ENCODE measurements at regions not wholly inside any gene's neighbourhood (a gene's known extent, or its start where the extent isn't known, plus 50 kb on each side); places are given as distances from the start of the nearest gene placed in this dataset.
"Not testable (repeated sequence)": the region's sequence is repeated elsewhere in the genome, so short reads cannot be mapped to it uniquely, and the experiment has no call there.

DNA sequence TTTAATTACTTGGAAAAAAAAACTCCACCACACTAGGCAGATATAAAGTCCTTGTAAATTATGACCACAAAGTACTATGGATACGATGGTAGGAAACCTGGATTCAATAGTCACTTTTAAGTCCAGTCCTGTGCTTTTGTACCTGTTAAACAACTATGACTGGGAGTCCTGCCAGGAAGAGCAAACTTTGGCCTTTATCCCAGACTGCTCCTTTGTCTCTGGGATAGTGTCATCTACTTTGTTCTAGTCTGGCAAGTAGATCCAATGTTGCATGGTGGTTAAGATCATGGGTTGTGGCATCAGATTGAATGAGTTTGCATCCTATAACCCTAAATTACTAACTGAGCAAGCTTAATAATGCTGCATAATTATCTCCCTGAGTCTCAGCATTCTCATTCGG, 175.3 kb upstream of the FGF13 start:
- H3K36me3 ChIP-seq = no peaks in the 10 kb centered on the region
- H3K27me3 ChIP-seq = no peaks in the 10 kb centered on the region
- no peaks in the 10 kb centered on the region for H4K20me1 ChIP-seq (ENCODE audit: low read depth)
- H3K4me3 ChIP-seq = no peak overlapping the region
- no peak overlapping the region for H3K27ac ChIP-seq
- H3K27ac Mint-ChIP-seq = no peak overlapping the region
- H3F3A ChIP-seq (ENCODE audit: low read depth) = no peaks in the 10 kb centered on the region
- H3K9me3 Mint-ChIP-seq = peaks cover 2% of the 10 kb centered on the region
- H3K79me2 ChIP-seq (ENCODE audit: low read depth) = no peaks in the 10 kb centered on the region
- H3K9ac ChIP-seq = no peak overlapping the region
- TF ChIP-seq, protein P1, sequence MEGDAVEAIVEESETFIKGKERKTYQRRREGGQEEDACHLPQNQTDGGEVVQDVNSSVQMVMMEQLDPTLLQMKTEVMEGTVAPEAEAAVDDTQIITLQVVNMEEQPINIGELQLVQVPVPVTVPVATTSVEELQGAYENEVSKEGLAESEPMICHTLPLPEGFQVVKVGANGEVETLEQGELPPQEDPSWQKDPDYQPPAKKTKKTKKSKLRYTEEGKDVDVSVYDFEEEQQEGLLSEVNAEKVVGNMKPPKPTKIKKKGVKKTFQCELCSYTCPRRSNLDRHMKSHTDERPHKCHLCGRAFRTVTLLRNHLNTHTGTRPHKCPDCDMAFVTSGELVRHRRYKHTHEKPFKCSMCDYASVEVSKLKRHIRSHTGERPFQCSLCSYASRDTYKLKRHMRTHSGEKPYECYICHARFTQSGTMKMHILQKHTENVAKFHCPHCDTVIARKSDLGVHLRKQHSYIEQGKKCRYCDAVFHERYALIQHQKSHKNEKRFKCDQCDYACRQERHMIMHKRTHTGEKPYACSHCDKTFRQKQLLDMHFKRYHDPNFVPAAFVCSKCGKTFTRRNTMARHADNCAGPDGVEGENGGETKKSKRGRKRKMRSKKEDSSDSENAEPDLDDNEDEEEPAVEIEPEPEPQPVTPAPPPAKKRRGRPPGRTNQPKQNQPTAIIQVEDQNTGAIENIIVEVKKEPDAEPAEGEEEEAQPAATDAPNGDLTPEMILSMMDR (IDR thresholded peaks at IDR 0.05) = no peak
- TF ChIP-seq EZH2phosphoT487 (IDR thresholded peaks at IDR 0.05) = no peak
- TF ChIP-seq EZH2 (IDR thresholded peaks at IDR 0.05) = no peak
- H3K4me1 ChIP-seq = no peaks in the 10 kb centered on the region
- H3K4me2 ChIP-seq = no peak overlapping the region
- H3K4me3 Mint-ChIP-seq = no peak overlapping the region
- H3K9me3 ChIP-seq (ENCODE audit: low read depth) = no peaks in the 10 kb centered on the region
- peaks cover 3% of the 10 kb centered on the region for H3K4me1 Mint-ChIP-seq
- H3K36me3 Mint-ChIP-seq = no peaks in the 10 kb centered on the region
- no peak overlapping the region for H2AFZ ChIP-seq (replicated peaks)
- no peaks in the 10 kb centered on the region for H3K27me3 Mint-ChIP-seq (ENCODE audit: insufficient read depth, low read depth)
- no peak for DNase-seq (ENCODE audit: low spot score)

DNA sequence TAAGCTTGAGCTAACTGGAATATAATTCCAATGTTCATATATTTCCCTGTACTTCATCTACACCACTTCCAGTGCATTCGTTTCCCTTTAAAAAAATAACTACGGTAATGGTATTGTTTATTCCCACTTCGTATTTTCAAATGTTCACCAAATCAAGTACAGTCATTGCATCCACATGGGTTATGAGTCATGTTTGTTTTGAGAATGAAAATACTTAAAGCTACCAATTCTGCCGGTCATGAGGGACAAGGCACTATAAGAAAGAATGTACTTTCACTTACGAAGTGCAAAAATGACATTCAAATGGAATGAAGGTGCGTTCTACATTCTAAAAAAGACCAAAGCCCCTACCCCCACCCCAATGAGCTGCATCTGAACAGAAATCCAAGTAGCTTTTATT, 174.4 kb upstream of the FGF13 start:
- Mint-ChIP-seq H3K36me3 (no peaks in the 10 kb centered on the region), H3K9me3 (peaks cover 2% of the 10 kb centered on the region), H3K4me1 (no peaks in the 10 kb centered on the region), H3K27me3 (ENCODE audit: insufficient read depth, low read depth) (no peaks in the 10 kb centered on the region), H3K27ac (no peak overlapping the region), H3K4me3 (no peak overlapping the region)
- H2AFZ ChIP-seq (replicated peaks) = no peak overlapping the region
- H3K79me2 ChIP-seq (ENCODE audit: low read depth) = no peaks in the 10 kb centered on the region
- no peak for TF ChIP-seq EZH2phosphoT487 (IDR thresholded peaks at IDR 0.05)
- TF ChIP-seq EZH2 (IDR thresholded peaks at IDR 0.05) = no peak
- TF ChIP-seq, protein P1 (IDR thresholded peaks at IDR 0.05) = no peak
- DNase-seq (ENCODE audit: low spot score) = no peak
- no peaks in the 10 kb centered on the region for H3K4me1 ChIP-seq
- no peak overlapping the region for H3K4me3 ChIP-seq
- H3K4me2 ChIP-seq = no peak overlapping the region
- no peaks in the 10 kb centered on the region for H3K36me3 ChIP-seq
- H3K9ac ChIP-seq = no peak overlapping the region
- H3K27me3 ChIP-seq = no peaks in the 10 kb centered on the region
- no peaks in the 10 kb centered on the region for H3K9me3 ChIP-seq (ENCODE audit: low read depth)
- H3K27ac ChIP-seq = no peak overlapping the region
- no peaks in the 10 kb centered on the region for H3F3A ChIP-seq (ENCODE audit: low read depth)
- no peaks in the 10 kb centered on the region for H4K20me1 ChIP-seq (ENCODE audit: low read depth)

DNA sequence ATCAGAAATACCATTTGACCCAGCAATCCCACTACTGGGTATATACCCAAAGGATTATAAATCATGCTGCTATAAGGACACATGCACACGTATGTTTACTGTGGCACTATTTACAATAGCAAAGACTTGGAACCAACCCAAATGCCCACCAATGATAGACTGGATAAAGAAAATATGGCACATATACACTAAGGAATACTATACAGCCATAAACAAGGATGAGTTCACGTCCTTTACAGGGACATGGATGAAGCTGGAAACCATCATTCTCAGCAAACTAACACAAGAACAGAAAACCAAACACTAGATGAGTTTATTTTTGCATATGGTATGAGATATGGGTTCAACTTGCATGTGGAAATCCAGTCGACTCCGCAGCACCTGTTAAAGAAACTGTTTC, 168.8 kb upstream of the FGF13 start:
- not testable (repeated sequence) for H3K4me1 Mint-ChIP-seq; H4K20me1 ChIP-seq (ENCODE audit: low read depth); H2AFZ ChIP-seq (replicated peaks); H3K27me3 Mint-ChIP-seq (ENCODE audit: insufficient read depth, low read depth); H3K4me2 ChIP-seq; H3K27me3 ChIP-seq; H3K4me3 ChIP-seq; DNase-seq (ENCODE audit: low spot score); H3K36me3 ChIP-seq; H3K4me3 Mint-ChIP-seq; H3K9ac ChIP-seq; H3K4me1 ChIP-seq; H3K79me2 ChIP-seq (ENCODE audit: low read depth); H3K27ac Mint-ChIP-seq; H3K9me3 ChIP-seq (ENCODE audit: low read depth); H3F3A ChIP-seq (ENCODE audit: low read depth); H3K9me3 Mint-ChIP-seq; H3K27ac ChIP-seq; H3K36me3 Mint-ChIP-seq

DNA sequence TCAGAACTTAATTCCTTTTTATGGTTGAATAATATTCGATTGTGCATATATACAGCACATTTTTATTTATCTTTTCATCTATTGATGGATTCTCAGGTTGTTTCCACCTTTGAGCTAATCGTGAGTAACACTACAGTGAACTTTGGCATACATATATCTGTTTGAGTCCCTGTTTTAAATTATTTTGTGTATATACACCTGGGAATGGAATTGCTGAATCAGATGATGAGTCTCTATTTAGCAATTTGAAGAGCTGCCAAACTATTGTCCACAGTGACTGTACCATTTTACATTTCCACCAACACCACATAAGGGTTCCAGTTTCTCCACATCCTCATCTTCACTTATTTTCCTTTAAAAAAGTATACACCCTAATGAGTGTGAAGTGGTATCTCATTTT, 166.2 kb upstream of the FGF13 start:
- H3K4me3 Mint-ChIP-seq = no peak overlapping the region
- H3K4me1 ChIP-seq = no peaks in the 10 kb centered on the region
- H3K36me3 ChIP-seq = no peaks in the 10 kb centered on the region
- H3K4me2 ChIP-seq = no peak overlapping the region
- DNase-seq (ENCODE audit: low spot score) = no peak
- H3K27ac Mint-ChIP-seq = no peak overlapping the region
- H3K4me3 ChIP-seq = no peak overlapping the region
- H4K20me1 ChIP-seq (ENCODE audit: low read depth) = no peaks in the 10 kb centered on the region
- H3K9ac ChIP-seq = no peak overlapping the region
- no peaks in the 10 kb centered on the region for H3K9me3 ChIP-seq (ENCODE audit: low read depth)
- H3K36me3 Mint-ChIP-seq = peaks cover 5% of the 10 kb centered on the region
- H3K27me3 Mint-ChIP-seq (ENCODE audit: insufficient read depth, low read depth) = no peaks in the 10 kb centered on the region
- TF ChIP-seq, protein P1 (IDR thresholded peaks at IDR 0.05) = no peak
- no peak for TF ChIP-seq EZH2 (IDR thresholded peaks at IDR 0.05)
- no peak for TF ChIP-seq EZH2phosphoT487 (IDR thresholded peaks at IDR 0.05)
- H2AFZ ChIP-seq (replicated peaks) = no peak overlapping the region
- H3F3A ChIP-seq (ENCODE audit: low read depth) = peaks cover 5% of the 10 kb centered on the region
- no peaks in the 10 kb centered on the region for H3K27me3 ChIP-seq
- peaks cover 10% of the 10 kb centered on the region for H3K9me3 Mint-ChIP-seq
- H3K27ac ChIP-seq = no peak overlapping the region
- H3K79me2 ChIP-seq (ENCODE audit: low read depth) = no peaks in the 10 kb centered on the region
- peaks cover 6% of the 10 kb centered on the region for H3K4me1 Mint-ChIP-seq
